GM12891 (cell line): ENCODE measurements at regions not wholly inside any gene's neighbourhood (a gene's known extent, or its start where the extent isn't known, plus 50 kb on each side); places are given as distances from the start of the nearest gene placed in this dataset.

ENCODE experiments used
- POLR2A ChIP-seq: IDR thresholded peaks from 2 replicates; pipeline ENCODE4 v1.6.1; 2011; ENCODE audit warnings: low read depth, low read length, control low read depth
- POLR2AphosphoS5 ChIP-seq: IDR thresholded peaks from 2 replicates; pipeline ENCODE4 v1.6.1; 2011; ENCODE audit warnings: low read depth, low read length, control low read depth

DNA sequence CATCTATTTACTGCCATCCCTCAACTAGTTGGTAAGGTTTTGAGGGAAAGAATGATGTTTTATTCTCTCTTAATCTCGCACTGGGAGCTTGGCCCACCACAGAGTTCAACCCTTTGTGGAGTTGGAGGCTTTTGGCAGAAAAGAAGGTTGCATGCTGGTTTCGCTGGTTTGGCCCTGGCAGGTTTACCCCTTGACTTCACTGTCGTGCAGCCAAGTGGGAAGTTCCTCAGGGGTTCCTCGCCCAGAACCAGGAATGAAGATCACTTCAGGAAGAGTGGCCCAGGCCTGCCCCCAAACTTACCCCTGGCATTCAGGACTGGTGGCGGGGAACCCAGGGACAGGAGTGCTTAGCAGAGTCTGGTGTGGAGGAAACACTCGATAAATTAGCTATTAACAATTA lies 103.1 kb upstream of the LYZL2 start:
- TF ChIP-seq POLR2AphosphoS5 (no peak), POLR2A (no peak)
